ENCODE measurements at regions not wholly inside any gene's neighbourhood (a gene's known extent, or its start where the extent isn't known, plus 50 kb on each side); places are given as distances from the start of the nearest gene placed in this dataset.

- no peak for TF ChIP-seq CTCF (IDR thresholded peaks at IDR 0.05; ENCODE audit: low read depth, low read length)
- no peak for TF ChIP-seq EZH2phosphoT487 (IDR thresholded peaks at IDR 0.05; ENCODE audit: low read depth)
Measured at GRCh38 chr2:129554373-129554772, 425.1 kb upstream of the RAB6C start.
